Liver (tissue), 3 donors: ENCODE measurements at regions not wholly inside any gene's neighbourhood (a gene's known extent, or its start where the extent isn't known, plus 50 kb on each side); places are given as distances from the start of the nearest gene placed in this dataset.

Experiments used
- TF ChIP-seq, protein P1 (sequence below): fragments of 150-350 bp; IDR thresholded peaks from 2 replicates; pipeline ENCODE4 v1.5.1; 2017; ENCODE audit warnings: improper control_type of control experiment, low read depth, low read length; ENCODE audit not compliant: missing input control
- TF ChIP-seq, protein P2 (sequence below): IDR thresholded peaks from 2 replicates; pipeline ENCODE4 v1.6.1; 2016; ENCODE audit warnings: antibody characterized with exemption
- donor health status: healthy.
- donor health status: healthy.

GRCh38 chr6:115358616-115359015 lies 702.1 kb downstream of the FRK start:
- TF ChIP-seq, protein P1, sequence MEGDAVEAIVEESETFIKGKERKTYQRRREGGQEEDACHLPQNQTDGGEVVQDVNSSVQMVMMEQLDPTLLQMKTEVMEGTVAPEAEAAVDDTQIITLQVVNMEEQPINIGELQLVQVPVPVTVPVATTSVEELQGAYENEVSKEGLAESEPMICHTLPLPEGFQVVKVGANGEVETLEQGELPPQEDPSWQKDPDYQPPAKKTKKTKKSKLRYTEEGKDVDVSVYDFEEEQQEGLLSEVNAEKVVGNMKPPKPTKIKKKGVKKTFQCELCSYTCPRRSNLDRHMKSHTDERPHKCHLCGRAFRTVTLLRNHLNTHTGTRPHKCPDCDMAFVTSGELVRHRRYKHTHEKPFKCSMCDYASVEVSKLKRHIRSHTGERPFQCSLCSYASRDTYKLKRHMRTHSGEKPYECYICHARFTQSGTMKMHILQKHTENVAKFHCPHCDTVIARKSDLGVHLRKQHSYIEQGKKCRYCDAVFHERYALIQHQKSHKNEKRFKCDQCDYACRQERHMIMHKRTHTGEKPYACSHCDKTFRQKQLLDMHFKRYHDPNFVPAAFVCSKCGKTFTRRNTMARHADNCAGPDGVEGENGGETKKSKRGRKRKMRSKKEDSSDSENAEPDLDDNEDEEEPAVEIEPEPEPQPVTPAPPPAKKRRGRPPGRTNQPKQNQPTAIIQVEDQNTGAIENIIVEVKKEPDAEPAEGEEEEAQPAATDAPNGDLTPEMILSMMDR = no peak
- TF ChIP-seq, protein P2, sequence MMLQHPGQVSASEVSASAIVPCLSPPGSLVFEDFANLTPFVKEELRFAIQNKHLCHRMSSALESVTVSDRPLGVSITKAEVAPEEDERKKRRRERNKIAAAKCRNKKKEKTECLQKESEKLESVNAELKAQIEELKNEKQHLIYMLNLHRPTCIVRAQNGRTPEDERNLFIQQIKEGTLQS = no peak
